HepG2 (cell line): ENCODE measurements at regions not wholly inside any gene's neighbourhood (a gene's known extent, or its start where the extent isn't known, plus 50 kb on each side); places are given as distances from the start of the nearest gene placed in this dataset.

Source experiments
- ASH2L ChIP-seq: fragments of 300-600, 200-600 bp; sonication (generic); IDR thresholded peaks from 2 replicates; pipeline ENCODE4 v1.7.0; 2017; ENCODE audit warnings: low read depth, mild to moderate bottlenecking, moderate library complexity, mixed read lengths, low read length; ENCODE audit not compliant: insufficient read length
- BORCS8-MEF2B ChIP-seq: sonication (generic); formaldehyde crosslinking; IDR thresholded peaks from 2 replicates; pipeline ENCODE4 v1.8.0; 2022; ENCODE audit warnings: mild to moderate bottlenecking, missing genetic modification reagents
- EEA1 ChIP-seq: sonication (generic); formaldehyde crosslinking; IDR thresholded peaks from 2 replicates; pipeline ENCODE4 v1.5.1; 2020; ENCODE audit warnings: mild to moderate bottlenecking, missing genetic modification reagents, borderline replicate concordance
- USF2 ChIP-seq, 2 experiments: sonication (generic) in 1 of 2; formaldehyde crosslinking in 1 of 2; IDR thresholded peaks; 2 replicates each; pipeline versions ENCODE4 v1.5.1 to v1.6.1; 2011 to 2020; ENCODE audit warnings: borderline replicate concordance in 1 of 2, low read depth in 1 of 2, low read length in 1 of 2, mild to moderate bottlenecking in 1 of 2, missing genetic modification reagents in 1 of 2, moderate library complexity in 1 of 2
- WIZ ChIP-seq: sonication (generic); formaldehyde crosslinking; IDR thresholded peaks from 2 replicates; pipeline ENCODE4 v1.5.1; 2020; ENCODE audit warnings: mild to moderate bottlenecking, missing genetic modification reagents
- YY1 ChIP-seq: IDR thresholded peaks from 2 replicates; pipeline ENCODE4 v1.6.1; 2011; ENCODE audit warnings: low read length, low read depth, moderate library complexity, mild to moderate bottlenecking; ENCODE audit not compliant: insufficient read depth, insufficient replicate concordance
- TF ChIP-seq, protein P1 (sequence below): sonication (generic); formaldehyde crosslinking; IDR thresholded peaks from 2 replicates; pipeline ENCODE4 v1.4.0; 2020; ENCODE audit warnings: missing genetic modification reagents
- TF ChIP-seq, protein P2 (sequence below), 2 experiments: fragments of 450-650 bp in 1 of 2; sonication (generic) in 1 of 2; formaldehyde crosslinking in 1 of 2; IDR thresholded peaks; 2 replicates each; pipeline versions ENCODE4 v1.6.1 to v1.8.0; 2016 to 2022; ENCODE audit warnings: antibody characterized with exemption in 1 of 2, mild to moderate bottlenecking in 1 of 2, missing genetic modification reagents in 1 of 2

- TF ChIP-seq USF2 (IDR thresholded peaks at IDR 0.05; ENCODE audit: low read depth, low read length) (no peak), USF2 (CRISPR knock-in tag; IDR thresholded peaks at IDR 0.05; ENCODE audit: borderline replicate concordance) (no peak), BORCS8-MEF2B (no peak), EEA1 (CRISPR knock-in tag) (no peak), YY1 (no peak), WIZ (CRISPR knock-in tag) (no peak), ASH2L (no peak)
- TF ChIP-seq, protein P1, sequence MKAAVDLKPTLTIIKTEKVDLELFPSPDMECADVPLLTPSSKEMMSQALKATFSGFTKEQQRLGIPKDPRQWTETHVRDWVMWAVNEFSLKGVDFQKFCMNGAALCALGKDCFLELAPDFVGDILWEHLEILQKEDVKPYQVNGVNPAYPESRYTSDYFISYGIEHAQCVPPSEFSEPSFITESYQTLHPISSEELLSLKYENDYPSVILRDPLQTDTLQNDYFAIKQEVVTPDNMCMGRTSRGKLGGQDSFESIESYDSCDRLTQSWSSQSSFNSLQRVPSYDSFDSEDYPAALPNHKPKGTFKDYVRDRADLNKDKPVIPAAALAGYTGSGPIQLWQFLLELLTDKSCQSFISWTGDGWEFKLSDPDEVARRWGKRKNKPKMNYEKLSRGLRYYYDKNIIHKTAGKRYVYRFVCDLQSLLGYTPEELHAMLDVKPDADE = no peak
- TF ChIP-seq, protein P2, sequence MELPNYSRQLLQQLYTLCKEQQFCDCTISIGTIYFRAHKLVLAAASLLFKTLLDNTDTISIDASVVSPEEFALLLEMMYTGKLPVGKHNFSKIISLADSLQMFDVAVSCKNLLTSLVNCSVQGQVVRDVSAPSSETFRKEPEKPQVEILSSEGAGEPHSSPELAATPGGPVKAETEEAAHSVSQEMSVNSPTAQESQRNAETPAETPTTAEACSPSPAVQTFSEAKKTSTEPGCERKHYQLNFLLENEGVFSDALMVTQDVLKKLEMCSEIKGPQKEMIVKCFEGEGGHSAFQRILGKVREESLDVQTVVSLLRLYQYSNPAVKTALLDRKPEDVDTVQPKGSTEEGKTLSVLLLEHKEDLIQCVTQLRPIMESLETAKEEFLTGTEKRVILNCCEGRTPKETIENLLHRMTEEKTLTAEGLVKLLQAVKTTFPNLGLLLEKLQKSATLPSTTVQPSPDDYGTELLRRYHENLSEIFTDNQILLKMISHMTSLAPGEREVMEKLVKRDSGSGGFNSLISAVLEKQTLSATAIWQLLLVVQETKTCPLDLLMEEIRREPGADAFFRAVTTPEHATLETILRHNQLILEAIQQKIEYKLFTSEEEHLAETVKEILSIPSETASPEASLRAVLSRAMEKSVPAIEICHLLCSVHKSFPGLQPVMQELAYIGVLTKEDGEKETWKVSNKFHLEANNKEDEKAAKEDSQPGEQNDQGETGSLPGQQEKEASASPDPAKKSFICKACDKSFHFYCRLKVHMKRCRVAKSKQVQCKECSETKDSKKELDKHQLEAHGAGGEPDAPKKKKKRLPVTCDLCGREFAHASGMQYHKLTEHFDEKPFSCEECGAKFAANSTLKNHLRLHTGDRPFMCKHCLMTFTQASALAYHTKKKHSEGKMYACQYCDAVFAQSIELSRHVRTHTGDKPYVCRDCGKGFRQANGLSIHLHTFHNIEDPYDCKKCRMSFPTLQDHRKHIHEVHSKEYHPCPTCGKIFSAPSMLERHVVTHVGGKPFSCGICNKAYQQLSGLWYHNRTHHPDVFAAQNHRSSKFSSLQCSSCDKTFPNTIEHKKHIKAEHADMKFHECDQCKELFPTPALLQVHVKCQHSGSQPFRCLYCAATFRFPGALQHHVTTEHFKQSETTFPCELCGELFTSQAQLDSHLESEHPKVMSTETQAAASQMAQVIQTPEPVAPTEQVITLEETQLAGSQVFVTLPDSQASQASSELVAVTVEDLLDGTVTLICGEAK (IDR thresholded peaks at IDR 0.05) = no peak
- TF ChIP-seq, protein P2 (CRISPR knock-in tag; IDR thresholded peaks at IDR 0.05) = no peak
Measured at GRCh38 chr10:131019696-131020095, 291.8 kb downstream of the TCERG1L start.
